GM12892 (cell line): ENCODE measurements at regions not wholly inside any gene's neighbourhood (a gene's known extent, or its start where the extent isn't known, plus 50 kb on each side); places are given as distances from the start of the nearest gene placed in this dataset.

ENCODE experiments used
- POLR2A ChIP-seq: IDR thresholded peaks from 2 replicates; pipeline ENCODE4 v1.6.1; 2011; ENCODE audit warnings: low read depth, low read length, control low read depth
- POLR2AphosphoS5 ChIP-seq: IDR thresholded peaks from 2 replicates; pipeline ENCODE4 v1.6.1; 2011; ENCODE audit warnings: low read depth, low read length, control low read depth

- no peak for TF ChIP-seq POLR2A
- no peak for TF ChIP-seq POLR2AphosphoS5
Observed at GRCh38 chr4:108559911-108560310, 60.5 kb upstream of the RPL34 start.
